ENCODE measurements at regions not wholly inside any gene's neighbourhood (a gene's known extent, or its start where the extent isn't known, plus 50 kb on each side); places are given as distances from the start of the nearest gene placed in this dataset.

DNA sequence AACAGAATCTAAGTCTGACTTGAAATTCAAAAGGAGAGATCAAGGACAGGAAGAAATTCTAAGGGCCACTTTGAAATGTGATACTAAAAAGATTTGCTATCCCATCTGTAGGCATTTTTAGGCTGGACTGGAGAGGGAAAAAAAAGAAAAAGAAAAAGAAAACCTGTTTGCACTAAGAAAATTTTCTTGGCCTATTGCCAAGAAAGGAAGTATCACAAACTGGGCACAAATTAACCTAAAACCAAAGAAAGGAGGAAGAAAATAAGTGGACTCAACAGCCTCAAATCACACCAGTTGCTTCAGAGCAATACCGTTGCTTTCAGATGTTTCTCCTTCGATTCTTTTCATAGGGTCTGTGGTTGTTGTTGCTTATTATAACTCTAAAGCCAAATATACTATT is 287.9 kb upstream of the VRK2 start:
- DNase-seq = no peak

GRCh38 chr2:57759131-57759530 is 287.5 kb upstream of the VRK2 start:
- no peak for DNase-seq

DNA sequence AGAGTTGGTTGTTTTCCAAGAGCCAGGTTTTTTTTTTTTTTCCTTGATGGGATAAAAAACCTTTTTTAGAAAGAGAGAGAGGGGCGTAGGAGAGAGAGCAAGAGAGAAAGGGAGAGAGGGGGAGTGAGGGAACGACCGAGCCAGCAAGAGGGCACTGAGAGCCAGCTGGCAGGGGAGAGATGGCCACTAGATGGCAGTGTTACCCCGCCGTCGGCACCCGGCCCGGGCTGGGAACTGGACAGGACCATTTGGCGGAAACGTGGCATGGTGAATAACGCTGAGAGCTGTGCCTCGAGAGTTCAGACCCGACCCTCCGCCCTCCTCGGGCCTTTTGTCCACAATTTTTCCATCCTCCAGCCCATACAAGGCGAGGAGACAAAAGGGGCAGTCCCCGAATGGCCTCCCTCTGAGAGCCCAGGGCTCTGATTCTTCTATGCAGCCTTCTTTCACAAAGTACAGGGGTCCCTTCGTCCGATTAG is 286.7 kb upstream of the VRK2 start:
- DNase-seq = no peak

DNA sequence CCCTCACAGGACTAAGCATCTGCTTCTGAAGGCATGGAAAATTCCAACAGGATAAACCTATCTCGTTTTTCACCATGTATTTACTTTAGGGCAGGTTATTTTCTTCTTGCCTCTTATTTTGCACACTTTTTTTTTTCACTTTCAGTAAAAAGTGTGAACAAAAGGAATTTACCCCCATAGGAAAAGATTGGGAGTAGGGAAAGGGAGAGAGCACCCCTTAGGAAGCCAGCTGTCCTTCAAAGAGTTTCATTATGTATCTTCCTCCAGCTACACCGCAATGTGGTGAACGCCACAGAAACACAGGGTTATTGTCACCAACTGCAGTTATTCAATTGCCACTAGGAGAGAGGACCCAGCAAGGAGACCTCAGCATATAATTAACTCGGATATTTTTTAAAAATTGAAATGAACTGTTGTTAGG is 286.2 kb upstream of the VRK2 start:
- no peak for DNase-seq

- DNase-seq = no peak
Measured at GRCh38 chr2:57776916-57777315, 269.7 kb upstream of the VRK2 start.

GRCh38 chr2:57782587-57782986 is 264.0 kb upstream of the VRK2 start:
- DNase-seq = no peak

- DNase-seq = no peak
Measured at GRCh38 chr2:57793310-57793709, 253.3 kb upstream of the VRK2 start.

DNA sequence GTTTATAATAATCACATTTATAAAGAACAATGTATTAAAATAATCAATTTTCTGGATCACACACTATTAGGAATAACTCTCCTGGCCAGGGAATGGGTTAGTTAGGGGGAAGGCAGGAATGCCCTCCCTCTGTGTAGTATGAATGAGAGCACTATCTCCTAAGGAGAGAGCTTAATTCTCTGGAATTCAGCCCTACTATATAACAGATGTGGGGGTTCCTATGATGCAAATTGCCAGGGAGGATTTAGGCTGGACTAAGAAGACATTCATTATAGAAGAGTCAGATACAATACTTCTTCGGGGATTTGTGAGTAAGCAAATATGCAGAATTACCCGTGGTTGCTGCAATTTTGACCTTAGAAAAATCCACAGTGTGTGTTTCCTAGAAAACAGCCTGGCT is 250.1 kb upstream of the VRK2 start:
- DNase-seq = no peak

DNA sequence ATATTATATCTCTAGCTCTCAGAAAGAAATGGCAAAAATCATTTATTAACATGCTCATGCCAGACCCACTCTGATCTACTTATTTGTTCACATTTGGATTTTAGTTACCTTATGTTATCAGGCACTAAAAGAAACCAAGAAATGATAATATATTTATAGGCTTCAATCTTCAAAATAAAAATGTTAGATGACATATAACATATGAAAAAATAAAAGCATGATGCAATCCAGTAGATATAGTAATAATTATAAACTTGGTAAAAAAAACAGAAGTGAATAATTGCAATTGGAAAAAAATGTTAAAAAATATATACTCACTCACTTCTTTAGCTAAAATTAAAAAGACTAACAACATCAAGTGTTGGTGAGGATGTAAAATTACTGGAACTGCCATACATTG is 248.3 kb upstream of the VRK2 start:
- no peak for DNase-seq

DNA sequence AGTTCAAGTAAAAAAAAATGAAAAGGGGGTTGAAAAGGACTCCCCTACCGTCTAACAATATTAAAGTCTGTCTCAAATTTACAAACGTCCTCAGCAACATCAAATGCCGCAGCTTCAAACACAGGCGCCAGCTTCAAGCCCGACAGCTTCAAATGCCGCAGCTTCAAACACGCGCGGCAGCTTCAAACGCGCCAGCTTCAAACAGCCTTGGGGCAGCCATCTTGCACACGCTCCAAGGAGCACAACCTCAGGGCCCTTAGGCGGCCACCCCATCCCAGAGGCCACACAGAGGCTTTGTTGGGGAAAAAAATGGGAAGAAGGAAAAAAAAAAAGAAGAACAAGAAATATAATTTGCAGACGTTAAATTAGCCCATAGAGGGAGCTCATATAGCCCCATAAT is 244.4 kb upstream of the VRK2 start:
- no peak for DNase-seq

- no peak for DNase-seq
Measured at GRCh38 chr2:57804971-57805370, 241.6 kb upstream of the VRK2 start.

DNA sequence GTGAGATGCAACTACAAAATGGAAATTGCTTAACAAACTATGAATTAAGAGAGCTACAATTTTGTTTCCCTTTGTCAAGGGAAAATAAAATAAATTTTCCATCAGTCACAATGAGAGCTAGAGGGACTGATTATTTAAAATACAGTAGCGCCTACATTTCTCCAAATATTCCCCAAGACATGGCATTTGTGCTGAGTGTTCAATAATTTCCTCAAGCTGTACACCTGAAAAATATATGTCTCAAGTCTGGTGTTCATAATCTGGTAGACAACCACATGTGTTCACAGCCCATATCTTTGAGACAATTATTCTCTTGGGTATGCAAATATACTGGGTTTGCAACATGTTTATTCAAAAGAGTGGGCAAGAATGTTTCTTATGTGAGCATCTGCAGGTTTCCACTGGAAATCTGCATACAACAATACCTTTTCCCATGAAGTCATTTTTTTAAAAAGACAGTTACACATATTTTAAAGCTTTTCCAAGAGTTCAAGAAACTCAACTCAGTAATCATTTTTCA is 240.1 kb upstream of the VRK2 start:
- DNase-seq = no peak

- no peak for DNase-seq
Measured at GRCh38 chr2:57809230-57809629, 237.4 kb upstream of the VRK2 start.

GRCh38 chr2:57821088-57821487 is 225.5 kb upstream of the VRK2 start:
- DNase-seq = no peak

- no peak for DNase-seq
Measured at GRCh38 chr2:57828221-57828620, 218.4 kb upstream of the VRK2 start.

GRCh38 chr2:57834666-57835065 is 211.9 kb upstream of the VRK2 start:
- DNase-seq = no peak

DNA sequence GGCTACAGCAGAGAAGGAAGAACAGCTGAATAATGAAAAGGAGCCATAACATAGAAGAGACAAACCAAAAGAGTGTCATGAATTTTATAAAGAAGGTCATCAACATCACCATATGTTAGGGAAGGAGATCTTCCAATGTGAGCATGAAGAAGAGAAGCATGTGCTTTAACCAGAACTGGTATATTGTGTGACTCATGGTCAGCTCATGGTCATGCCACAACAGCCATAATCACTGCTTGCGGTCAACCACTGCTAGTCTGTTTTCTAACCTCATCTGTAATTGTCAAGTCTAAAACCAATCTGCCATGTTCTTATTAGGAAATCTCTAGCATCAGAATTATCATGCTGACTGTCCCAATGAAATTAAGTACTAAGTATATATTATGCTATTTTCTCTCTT is 204.1 kb upstream of the VRK2 start:
- DNase-seq = no peak

- no peak for DNase-seq
Measured at GRCh38 chr2:57843158-57843557, 203.4 kb upstream of the VRK2 start.

DNA sequence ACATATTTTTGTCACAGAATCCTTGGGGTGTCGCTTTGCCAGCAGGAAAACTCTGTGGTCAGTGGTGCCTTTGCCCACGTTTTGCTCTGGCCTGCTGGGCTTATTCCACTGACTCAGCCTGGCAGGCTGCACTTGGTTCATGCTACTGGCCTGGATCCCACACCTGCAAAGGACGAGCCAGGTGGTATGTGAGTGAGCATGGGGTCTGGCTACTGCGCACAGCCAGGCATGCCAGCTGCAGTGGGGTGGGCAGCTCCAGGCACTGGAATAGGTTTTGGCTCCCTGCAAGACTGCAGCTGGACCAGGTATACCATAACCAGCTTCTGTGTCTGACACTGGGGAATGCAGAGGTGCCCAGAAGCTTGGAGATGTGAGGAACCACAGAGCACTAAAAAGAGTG is 197.9 kb upstream of the VRK2 start:
- DNase-seq = no peak

DNA sequence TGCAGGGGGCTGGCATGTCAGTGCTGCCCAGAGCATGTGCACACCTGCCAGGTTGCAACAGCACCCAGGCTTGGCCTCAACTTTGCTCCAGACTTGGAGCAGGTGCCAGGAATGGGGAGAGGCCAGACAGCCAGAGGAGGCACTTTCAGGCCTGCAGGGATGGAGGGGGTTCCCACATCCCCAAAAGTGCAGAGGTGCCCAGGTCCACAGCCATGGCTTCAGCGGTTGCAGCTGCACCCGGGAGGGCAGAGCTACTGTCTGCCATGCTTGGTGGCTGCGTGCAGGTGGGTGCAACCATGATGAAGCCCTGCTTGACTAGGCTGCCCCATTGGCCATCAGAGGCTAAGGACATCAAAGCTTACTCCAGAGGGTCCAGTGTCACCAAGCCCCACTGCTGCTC is 196.8 kb upstream of the VRK2 start:
- DNase-seq = no peak

GRCh38 chr2:57850415-57851130 is 196.0 kb upstream of the VRK2 start:
- DNase-seq = no peak

- no peak for DNase-seq
Measured at GRCh38 chr2:57855212-57855611, 191.4 kb upstream of the VRK2 start.

DNA sequence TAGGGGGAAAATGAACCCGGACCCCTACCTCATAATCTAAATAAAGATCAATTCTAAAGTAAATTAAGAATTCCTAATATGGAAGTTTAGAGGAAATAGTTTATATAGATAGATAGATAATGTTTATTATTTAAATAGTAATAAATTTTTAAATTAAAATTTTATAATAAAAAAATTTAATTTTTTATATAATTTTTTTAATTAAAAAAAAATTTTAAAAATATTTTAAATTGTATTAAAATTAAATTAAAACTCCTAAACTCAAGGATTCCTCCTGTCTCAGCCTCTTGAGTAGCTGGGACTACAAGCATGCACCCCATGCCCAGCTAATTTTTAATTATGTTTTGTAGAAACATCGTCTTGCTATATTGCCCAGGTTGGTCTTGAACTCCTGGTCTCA is 186.9 kb upstream of the VRK2 start:
- DNase-seq = no peak

DNA sequence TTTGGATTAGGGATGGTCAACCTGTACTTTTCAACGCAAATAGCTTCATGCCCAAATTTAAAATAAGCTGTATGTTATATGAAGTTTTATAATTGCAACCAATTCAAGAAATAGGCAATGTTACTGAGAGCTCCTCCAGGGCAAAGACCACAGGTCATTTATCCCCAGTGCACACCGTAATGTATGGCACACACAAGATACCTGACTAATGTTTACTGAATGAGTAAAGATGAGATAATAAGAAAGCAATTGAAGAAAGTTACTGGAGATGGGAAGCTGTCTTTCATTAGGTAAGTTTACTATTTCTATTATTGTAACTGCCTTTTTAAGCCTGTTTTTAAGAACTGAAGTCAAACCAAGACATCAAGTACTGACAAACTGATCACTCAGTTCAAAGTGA is 184.5 kb upstream of the VRK2 start:
- no peak for DNase-seq

DNA sequence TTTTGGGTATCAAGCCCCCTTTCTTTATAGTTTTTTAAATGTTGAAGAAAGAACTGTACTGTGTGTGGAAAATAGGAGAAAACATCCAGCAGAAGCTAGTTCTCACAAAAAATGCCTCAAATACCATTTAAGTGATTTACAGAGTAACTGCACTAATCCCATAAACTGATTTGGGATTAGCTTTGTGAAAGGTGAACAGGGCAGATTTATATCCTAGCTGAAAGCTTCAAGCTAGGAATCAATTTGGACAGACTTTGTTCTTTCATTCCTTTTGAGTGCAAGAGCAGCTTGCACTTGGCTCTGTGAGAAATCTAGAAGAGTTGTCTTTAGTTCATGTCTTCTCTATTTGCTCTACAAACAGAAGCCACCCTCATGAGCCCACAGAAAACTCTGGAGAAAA is 183.9 kb upstream of the VRK2 start:
- no peak for DNase-seq
